IgD-negative memory B cell (primary cell): ENCODE measurements at regions not wholly inside any gene's neighbourhood (a gene's known extent, or its start where the extent isn't known, plus 50 kb on each side); places are given as distances from the start of the nearest gene placed in this dataset.
A peak's percentile ranks its signal among the peaks of the same experiment; 100 is the strongest.

Source experiments
- H3K27ac Mint-ChIP-seq, 3 donors: one replicate each; pipeline ENCODE4 v1.8.0; 2020 to 2022; ENCODE audit warnings: mild to moderate bottlenecking in 3 of 3, mixed read lengths in 3 of 3, moderate library complexity in 1 of 3
- H3K27me3 Mint-ChIP-seq: one replicate; pipeline ENCODE4 v1.8.0; 2021; ENCODE audit warnings: mixed read lengths
- H3K36me3 Mint-ChIP-seq: one replicate; pipeline ENCODE4 v1.8.0; 2020; ENCODE audit warnings: mild to moderate bottlenecking, mixed read lengths
- H3K4me1 Mint-ChIP-seq, 3 donors: one replicate each; pipeline ENCODE4 v1.8.0; 2020 to 2022; ENCODE audit warnings: mixed read lengths in 3 of 3, mild to moderate bottlenecking in 1 of 3
- H3K4me3 Mint-ChIP-seq, 4 donors: one replicate each; pipeline ENCODE4 v1.8.0; 2020 to 2022; ENCODE audit warnings: mild to moderate bottlenecking in 4 of 4, mixed read lengths in 4 of 4, moderate library complexity in 3 of 4
- H3K9me3 Mint-ChIP-seq, 3 donors: one replicate each; pipeline ENCODE4 v1.8.0; 2020 to 2021; ENCODE audit warnings: mixed read lengths in 3 of 3, mild to moderate bottlenecking in 1 of 3

- Mint-ChIP-seq H3K27ac (no peak overlapping the region), H3K9me3 (peaks cover 0 to 8% (median 4%) of the 10 kb centered on the region in 3 donors), H3K4me3 (peak overlapping the region in 1 of 4 donors; percentile 42), H3K4me1 (no peaks in the 10 kb centered on the region), H3K27me3 (peaks cover 1% of the 10 kb centered on the region), H3K36me3 (peaks cover 2% of the 10 kb centered on the region)
These were observed 275.7 kb upstream of the TCF21 start for GRCh38 chr6:133613211-133613610.

GRCh38 chr6:133621751-133622150, 267.2 kb upstream of the TCF21 start:
- H3K36me3 Mint-ChIP-seq, result no peaks in the 10 kb centered on the region
- H3K4me1 Mint-ChIP-seq, result no peaks in the 10 kb centered on the region
- no peak overlapping the region for H3K27ac Mint-ChIP-seq
- no peak overlapping the region for H3K4me3 Mint-ChIP-seq
- H3K27me3 Mint-ChIP-seq, result no peaks in the 10 kb centered on the region
- H3K9me3 Mint-ChIP-seq, result peaks cover 3 to 8% (median 6%) of the 10 kb centered on the region in 3 donors

- Mint-ChIP-seq H3K4me1 (no peaks in the 10 kb centered on the region), H3K4me3 (no peak overlapping the region), H3K27ac (no peak overlapping the region), H3K36me3 (no peaks in the 10 kb centered on the region), H3K9me3 (peaks cover 0 to 3% (median 2%) of the 10 kb centered on the region in 3 donors), H3K27me3 (no peaks in the 10 kb centered on the region)
These were observed 265.8 kb upstream of the TCF21 start for GRCh38 chr6:133623065-133623464.

- H3K4me3 Mint-ChIP-seq, result no peak overlapping the region
These were observed 265.3 kb upstream of the TCF21 start for GRCh38 chr6:133623621-133624020.

GRCh38 chr6:133626096-133626666, 262.7 kb upstream of the TCF21 start:
- Mint-ChIP-seq H3K36me3 (no peaks in the 10 kb centered on the region), H3K9me3 (no peaks in the 10 kb centered on the region), H3K4me1 (no peaks in the 10 kb centered on the region), H3K27ac (no peak overlapping the region), H3K27me3 (no peaks in the 10 kb centered on the region), H3K4me3 (no peak overlapping the region)

More at GRCh38 chr6:133623621-133624020, 265.3 kb upstream of the TCF21 start:
- Mint-ChIP-seq H3K36me3 (no peaks in the 10 kb centered on the region), H3K27me3 (no peaks in the 10 kb centered on the region), H3K9me3 (peaks cover 0 to 3% (median 2%) of the 10 kb centered on the region in 3 donors), H3K27ac (no peak overlapping the region), H3K4me1 (no peaks in the 10 kb centered on the region)

- Mint-ChIP-seq H3K9me3 (no peaks in the 10 kb centered on the region), H3K4me1 (no peaks in the 10 kb centered on the region), H3K4me3 (no peak overlapping the region), H3K27ac (no peak overlapping the region), H3K27me3 (no peaks in the 10 kb centered on the region), H3K36me3 (no peaks in the 10 kb centered on the region)
These were observed 258.9 kb upstream of the TCF21 start for GRCh38 chr6:133629970-133630369.

GRCh38 chr6:133630651-133631050, 258.3 kb upstream of the TCF21 start:
- Mint-ChIP-seq H3K27me3 (no peaks in the 10 kb centered on the region), H3K4me1 (no peaks in the 10 kb centered on the region), H3K27ac (no peak overlapping the region), H3K4me3 (no peak overlapping the region), H3K9me3 (no peaks in the 10 kb centered on the region), H3K36me3 (no peaks in the 10 kb centered on the region)

- Mint-ChIP-seq H3K9me3 (no peaks in the 10 kb centered on the region), H3K4me3 (no peak overlapping the region), H3K27ac (no peak overlapping the region), H3K36me3 (no peaks in the 10 kb centered on the region), H3K27me3 (no peaks in the 10 kb centered on the region), H3K4me1 (no peaks in the 10 kb centered on the region)
These were observed 257.5 kb upstream of the TCF21 start for GRCh38 chr6:133631421-133631820.

GRCh38 chr6:133632206-133632605, 256.7 kb upstream of the TCF21 start:
- no peak overlapping the region for H3K4me3 Mint-ChIP-seq
- no peaks in the 10 kb centered on the region for H3K27me3 Mint-ChIP-seq
- H3K9me3 Mint-ChIP-seq, result no peaks in the 10 kb centered on the region
- H3K4me1 Mint-ChIP-seq, result no peaks in the 10 kb centered on the region
- no peaks in the 10 kb centered on the region for H3K36me3 Mint-ChIP-seq
- H3K27ac Mint-ChIP-seq, result no peak overlapping the region

- H3K36me3 Mint-ChIP-seq, result no peaks in the 10 kb centered on the region
- H3K4me1 Mint-ChIP-seq, result no peaks in the 10 kb centered on the region
- no peak overlapping the region for H3K27ac Mint-ChIP-seq
- H3K27me3 Mint-ChIP-seq, result no peaks in the 10 kb centered on the region
- H3K9me3 Mint-ChIP-seq, result no peaks in the 10 kb centered on the region
- H3K4me3 Mint-ChIP-seq, result no peak overlapping the region
These were observed 256.0 kb upstream of the TCF21 start for GRCh38 chr6:133632906-133633305.

GRCh38 chr6:133634474-133634873, 254.4 kb upstream of the TCF21 start:
- Mint-ChIP-seq H3K4me3 (no peak overlapping the region), H3K27ac (no peak overlapping the region), H3K36me3 (no peaks in the 10 kb centered on the region), H3K9me3 (peaks cover 0 to 7% (median 3%) of the 10 kb centered on the region in 3 donors), H3K4me1 (no peaks in the 10 kb centered on the region), H3K27me3 (no peaks in the 10 kb centered on the region)

- peaks cover 0 to 7% (median 3%) of the 10 kb centered on the region in 3 donors for H3K9me3 Mint-ChIP-seq
- H3K27me3 Mint-ChIP-seq, result no peaks in the 10 kb centered on the region
- peak overlapping the region in 1 of 4 donors; percentile 71 for H3K4me3 Mint-ChIP-seq
- no peaks in the 10 kb centered on the region for H3K4me1 Mint-ChIP-seq
- H3K27ac Mint-ChIP-seq, result no peak overlapping the region
- H3K36me3 Mint-ChIP-seq, result no peaks in the 10 kb centered on the region
These were observed 253.5 kb upstream of the TCF21 start for GRCh38 chr6:133635447-133635846.

- Mint-ChIP-seq H3K36me3 (no peaks in the 10 kb centered on the region), H3K27ac (no peak overlapping the region), H3K27me3 (no peaks in the 10 kb centered on the region), H3K9me3 (peaks cover 0 to 7% (median 3%) of the 10 kb centered on the region in 3 donors), H3K4me3 (no peak overlapping the region), H3K4me1 (no peaks in the 10 kb centered on the region)
These were observed 251.5 kb upstream of the TCF21 start for GRCh38 chr6:133637436-133637835.

GRCh38 chr6:133637874-133638273, 251.0 kb upstream of the TCF21 start:
- H3K27ac Mint-ChIP-seq, result no peak overlapping the region
- H3K27me3 Mint-ChIP-seq, result no peaks in the 10 kb centered on the region
- no peak overlapping the region for H3K4me3 Mint-ChIP-seq
- H3K36me3 Mint-ChIP-seq, result no peaks in the 10 kb centered on the region
- H3K9me3 Mint-ChIP-seq, result peaks cover 0 to 7% (median 3%) of the 10 kb centered on the region in 3 donors
- no peaks in the 10 kb centered on the region for H3K4me1 Mint-ChIP-seq

GRCh38 chr6:133641104-133641503, 247.8 kb upstream of the TCF21 start:
- Mint-ChIP-seq H3K9me3 (peaks cover 0 to 7% (median 3%) of the 10 kb centered on the region in 3 donors), H3K4me1 (no peaks in the 10 kb centered on the region), H3K27me3 (no peaks in the 10 kb centered on the region), H3K4me3 (no peak overlapping the region), H3K36me3 (no peaks in the 10 kb centered on the region), H3K27ac (no peak overlapping the region)

GRCh38 chr6:133644548-133644891, 244.4 kb upstream of the TCF21 start:
- H3K9me3 Mint-ChIP-seq, result no peaks in the 10 kb centered on the region
- no peak overlapping the region for H3K4me3 Mint-ChIP-seq
- H3K27me3 Mint-ChIP-seq, result no peaks in the 10 kb centered on the region
- H3K27ac Mint-ChIP-seq, result no peak overlapping the region
- H3K4me1 Mint-ChIP-seq, result no peaks in the 10 kb centered on the region
- no peaks in the 10 kb centered on the region for H3K36me3 Mint-ChIP-seq
